Mesendoderm (in vitro differentiated cells): ENCODE measurements at regions not wholly inside any gene's neighbourhood (a gene's known extent, or its start where the extent isn't known, plus 50 kb on each side); places are given as distances from the start of the nearest gene placed in this dataset.

Source experiments
- DNase-seq: peaks from one replicate; pipeline ENCODE4 v3.0.0; 2013
- H2AK5ac ChIP-seq: 2 replicates; pipeline ENCODE4 v1.6.1; 2013; ENCODE audit warnings: low read length, inconsistent platforms
- H2BK120ac ChIP-seq: 2 replicates; pipeline ENCODE4 v1.6.1; 2013; ENCODE audit warnings: low read depth, mild to moderate bottlenecking, low read length, moderate library complexity, mixed read lengths
- H2BK15ac ChIP-seq: replicated peaks from 2 replicates; pipeline ENCODE4 v1.6.1; 2013; ENCODE audit warnings: low read depth, mild to moderate bottlenecking, moderate library complexity
- H2BK5ac ChIP-seq: 2 replicates; pipeline ENCODE4 v1.6.1; 2013; ENCODE audit warnings: low read length, inconsistent platforms
- H3K18ac ChIP-seq: 2 replicates; pipeline ENCODE4 v1.6.1; 2013; ENCODE audit warnings: mild to moderate bottlenecking, low read length, mixed read lengths
- H3K23ac ChIP-seq: one replicate; pipeline ENCODE4 v1.6.1; 2013; ENCODE audit warnings: low read length
- H3K27ac ChIP-seq: 2 replicates; pipeline ENCODE4 v1.5.1; 2013; ENCODE audit warnings: low read depth, mild to moderate bottlenecking, inconsistent platforms, low read length, moderate library complexity
- H3K27me3 ChIP-seq: 2 replicates; pipeline ENCODE4 v1.6.1; 2013; ENCODE audit warnings: low read length, control low read depth, mild to moderate bottlenecking, inconsistent platforms; ENCODE audit not compliant: insufficient read depth, poor library complexity
- H3K36me3 ChIP-seq: 2 replicates; pipeline ENCODE4 v1.6.1; 2013; ENCODE audit warnings: low read length, inconsistent platforms; ENCODE audit not compliant: control insufficient read depth, insufficient read depth
- H3K4ac ChIP-seq: one replicate; pipeline ENCODE4 v1.6.1; 2013; ENCODE audit warnings: low read depth, mild to moderate bottlenecking, low read length, moderate library complexity
- H3K4me1 ChIP-seq: 2 replicates; pipeline ENCODE4 v1.6.1; 2013; ENCODE audit warnings: low read depth, low read length, inconsistent platforms; ENCODE audit not compliant: control insufficient read depth
- H3K4me2 ChIP-seq: 2 replicates; pipeline ENCODE4 v1.6.1; 2013; ENCODE audit warnings: low read length
- H3K4me3 ChIP-seq: 2 replicates; pipeline ENCODE4 v1.5.1; 2013; ENCODE audit warnings: mild to moderate bottlenecking, low read length
- H3K56ac ChIP-seq: one replicate; pipeline ENCODE4 v1.6.1; 2013; ENCODE audit warnings: low read length
- H3K79me1 ChIP-seq: 2 replicates; pipeline ENCODE4 v1.6.1; 2013; ENCODE audit warnings: low read length, inconsistent platforms
- H3K79me2 ChIP-seq: 2 replicates; pipeline ENCODE4 v1.6.1; 2013; ENCODE audit warnings: mild to moderate bottlenecking, low read length; ENCODE audit not compliant: control insufficient read depth, insufficient read depth
- H3K9ac ChIP-seq: 2 replicates; pipeline ENCODE4 v1.6.1; 2013; ENCODE audit warnings: low read length, inconsistent platforms
- H4K5ac ChIP-seq: one replicate; pipeline ENCODE4 v1.6.1; 2013; ENCODE audit warnings: low read length
- H4K8ac ChIP-seq: one replicate; pipeline ENCODE4 v1.6.1; 2013; ENCODE audit warnings: low read depth, mild to moderate bottlenecking, control low read depth, low read length, moderate library complexity
- WGBS: extraction: QIAGEN DNeasy Blood & Tissue Kit; methylation state at CpG from one replicate; pipeline ENCODE4 v1.1.7; 2013; ENCODE audit warnings: low lambda C conversion rate, missing lambda C conversion rate; ENCODE audit not compliant: insufficient coverage; ENCODE audit errors: extremely low coverage; 5-methylcytosine and 5-hydroxymethylcytosine counted together

DNA sequence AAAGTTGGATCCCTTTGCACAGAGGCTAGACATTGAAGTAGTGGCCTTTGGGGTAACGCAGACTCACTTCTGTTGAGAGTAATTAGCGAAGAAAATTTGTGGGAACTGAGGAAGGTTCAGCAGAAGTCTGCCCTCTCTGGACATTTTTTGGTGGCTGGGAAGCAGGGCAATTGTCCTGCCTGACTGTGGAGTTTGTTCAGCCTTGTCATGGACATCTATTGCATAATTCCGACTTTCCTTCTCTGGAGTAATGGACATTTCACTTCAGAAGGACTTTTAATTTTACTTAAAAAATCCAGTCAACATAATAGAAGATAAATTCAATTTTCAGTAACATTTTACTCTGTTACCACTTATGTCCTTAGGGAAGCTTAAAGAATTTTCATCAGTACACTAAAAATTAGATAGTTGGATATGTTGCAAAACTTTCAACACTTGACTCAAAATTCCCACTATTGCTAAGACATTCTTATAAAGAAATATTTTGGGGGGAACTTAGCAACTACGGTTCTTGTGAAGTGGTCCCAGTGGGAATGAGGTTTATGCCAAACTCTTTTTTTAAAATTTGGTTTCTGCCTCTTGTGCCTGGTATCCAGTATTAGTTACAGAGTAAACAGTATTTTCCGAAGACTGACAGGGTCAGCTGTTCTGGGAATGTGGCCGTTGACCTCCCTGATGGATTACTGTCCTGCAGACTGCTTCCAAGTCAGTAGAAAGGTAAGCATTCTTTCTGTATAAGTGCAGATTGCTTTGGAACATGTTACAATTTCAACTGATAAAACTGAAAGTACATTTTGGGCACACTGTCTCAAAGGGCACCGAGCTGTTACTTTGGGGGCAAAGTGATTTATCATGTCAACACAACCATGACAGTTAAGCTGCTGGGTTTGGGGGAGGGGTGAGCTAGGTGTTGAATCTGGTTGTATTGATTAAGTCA is 100.6 kb upstream of the MLIP start:
- Histone ChIP-seq H3K4me1 (no peaks in the 10 kb centered on the region), H3K18ac (no peak overlapping the region), H2AK5ac (no peak overlapping the region), H2BK5ac (no peak overlapping the region), H2BK120ac (no peak overlapping the region), H3K36me3 (no peaks in the 10 kb centered on the region), H3K27me3 (no peaks in the 10 kb centered on the region), H3K56ac (no peak overlapping the region), H2BK15ac (no peak overlapping the region), H4K8ac (no peak overlapping the region), H3K23ac (no peak overlapping the region), H3K4me2 (no peak overlapping the region), H3K9ac (no peak overlapping the region), H3K79me2 (no peaks in the 10 kb centered on the region), H4K5ac (no peak overlapping the region), H3K4ac (no peak overlapping the region), H3K27ac (no peak overlapping the region), H3K79me1 (no peaks in the 10 kb centered on the region), H3K4me3 (no peak overlapping the region)
- DNase-seq = no peak
- WGBS = no CpG with 5 or more reads among the region's 7 CpGs

DNA sequence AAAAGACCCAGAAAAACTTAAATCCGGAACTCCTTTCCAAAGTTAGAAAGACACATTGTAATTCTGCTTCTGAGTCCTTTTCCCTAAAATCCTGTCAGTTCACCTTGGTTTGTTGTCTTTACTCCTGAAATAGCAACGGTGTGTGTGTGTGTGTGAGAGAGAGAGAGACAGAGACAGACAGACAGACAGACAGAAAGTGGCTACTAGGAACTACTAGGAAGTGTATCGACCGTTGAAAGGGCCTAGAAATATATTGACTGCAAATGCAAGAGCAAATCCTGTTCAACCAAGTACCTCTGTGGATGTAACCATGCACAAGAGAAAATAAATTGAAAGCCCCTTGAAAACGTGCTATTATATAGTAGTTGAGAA is 100.0 kb upstream of the MLIP start:
- H4K5ac ChIP-seq = no peak overlapping the region
- no peak overlapping the region for H2AK5ac ChIP-seq
- no peak overlapping the region for H3K56ac ChIP-seq
- H3K23ac ChIP-seq = no peak overlapping the region
- no peaks in the 10 kb centered on the region for H3K79me2 ChIP-seq
- H4K8ac ChIP-seq = no peak overlapping the region
- no peak overlapping the region for H3K18ac ChIP-seq
- no peak overlapping the region for H2BK15ac ChIP-seq
- H2BK120ac ChIP-seq = no peak overlapping the region
- no peak overlapping the region for H3K27ac ChIP-seq
- H2BK5ac ChIP-seq = no peak overlapping the region
- no CpG with 5 or more reads among the region's 5 CpGs for WGBS
- H3K4me1 ChIP-seq = no peaks in the 10 kb centered on the region
- H3K9ac ChIP-seq = no peak overlapping the region
- no peaks in the 10 kb centered on the region for H3K36me3 ChIP-seq
- no peak overlapping the region for H3K4me3 ChIP-seq
- no peak overlapping the region for H3K4me2 ChIP-seq
- DNase-seq = no peak
- no peak overlapping the region for H3K4ac ChIP-seq
- H3K79me1 ChIP-seq = no peaks in the 10 kb centered on the region
- H3K27me3 ChIP-seq = no peaks in the 10 kb centered on the region

DNA sequence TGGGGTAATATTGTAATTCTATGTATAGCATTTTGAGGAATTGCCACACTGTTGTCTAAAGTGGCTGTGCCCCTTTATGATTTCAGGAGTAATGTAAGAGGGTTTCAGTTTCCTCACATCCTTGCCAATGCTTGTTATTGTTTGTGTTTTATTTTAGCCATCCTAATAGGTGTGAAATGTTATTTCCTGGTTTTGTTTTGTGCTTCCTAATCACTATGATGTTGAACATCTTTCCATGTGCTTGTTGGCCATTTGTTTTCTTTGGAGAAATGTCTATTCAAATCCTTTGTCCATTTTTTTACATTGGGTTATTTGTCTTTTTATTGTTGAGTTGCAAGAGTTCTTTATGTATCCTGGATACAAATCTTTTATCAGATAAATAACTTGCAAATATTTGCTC is 97.3 kb upstream of the MLIP start:
- H3K27me3 ChIP-seq = no peaks in the 10 kb centered on the region
- H3K79me1 ChIP-seq = no peaks in the 10 kb centered on the region
- no peak overlapping the region for H3K27ac ChIP-seq
- H3K4me1 ChIP-seq = no peaks in the 10 kb centered on the region
- no peak for DNase-seq
- no peak overlapping the region for H2BK120ac ChIP-seq
- no peak overlapping the region for H3K56ac ChIP-seq
- no peak overlapping the region for H2BK15ac ChIP-seq
- no peak overlapping the region for H3K4ac ChIP-seq
- no peak overlapping the region for H4K5ac ChIP-seq
- H3K23ac ChIP-seq = no peak overlapping the region
- H3K18ac ChIP-seq = no peak overlapping the region
- no peak overlapping the region for H3K4me3 ChIP-seq
- no peak overlapping the region for H2BK5ac ChIP-seq
- no peaks in the 10 kb centered on the region for H3K36me3 ChIP-seq
- H3K9ac ChIP-seq = no peak overlapping the region
- H3K79me2 ChIP-seq = no peaks in the 10 kb centered on the region
- no peak overlapping the region for H4K8ac ChIP-seq
- no peak overlapping the region for H2AK5ac ChIP-seq
- no peak overlapping the region for H3K4me2 ChIP-seq

DNA sequence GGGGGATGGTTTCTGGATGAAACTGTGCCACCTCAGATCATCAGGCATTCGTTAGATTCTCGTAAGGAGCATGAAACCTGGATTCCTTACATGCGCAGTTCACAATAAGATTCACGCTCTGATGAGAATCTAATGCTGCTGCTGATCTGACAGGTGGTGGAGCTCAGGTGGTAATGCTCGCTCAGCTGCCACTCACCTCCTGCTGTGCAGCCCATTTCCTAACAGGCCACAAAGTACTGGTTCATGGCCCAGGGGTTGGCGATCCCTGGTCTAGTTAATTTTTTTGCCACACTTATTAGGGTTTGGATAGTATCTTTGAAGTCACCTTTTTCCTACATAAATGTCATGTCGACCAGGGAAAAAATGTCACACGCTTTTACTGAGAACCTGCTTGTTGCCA is 96.8 kb upstream of the MLIP start:
- Histone ChIP-seq H2AK5ac (no peak overlapping the region), H4K8ac (no peak overlapping the region), H3K4me1 (no peaks in the 10 kb centered on the region), H3K4me2 (no peak overlapping the region), H3K56ac (no peak overlapping the region), H3K23ac (no peak overlapping the region), H3K4me3 (no peak overlapping the region), H2BK5ac (no peak overlapping the region), H3K79me2 (no peaks in the 10 kb centered on the region), H2BK120ac (no peak overlapping the region), H3K18ac (no peak overlapping the region), H3K27ac (no peak overlapping the region), H3K27me3 (no peaks in the 10 kb centered on the region), H4K5ac (no peak overlapping the region), H3K36me3 (no peaks in the 10 kb centered on the region), H3K4ac (no peak overlapping the region), H2BK15ac (no peak overlapping the region), H3K79me1 (no peaks in the 10 kb centered on the region), H3K9ac (no peak overlapping the region)
- no peak for DNase-seq
- no CpG with 5 or more reads among the region's 8 CpGs for WGBS

DNA sequence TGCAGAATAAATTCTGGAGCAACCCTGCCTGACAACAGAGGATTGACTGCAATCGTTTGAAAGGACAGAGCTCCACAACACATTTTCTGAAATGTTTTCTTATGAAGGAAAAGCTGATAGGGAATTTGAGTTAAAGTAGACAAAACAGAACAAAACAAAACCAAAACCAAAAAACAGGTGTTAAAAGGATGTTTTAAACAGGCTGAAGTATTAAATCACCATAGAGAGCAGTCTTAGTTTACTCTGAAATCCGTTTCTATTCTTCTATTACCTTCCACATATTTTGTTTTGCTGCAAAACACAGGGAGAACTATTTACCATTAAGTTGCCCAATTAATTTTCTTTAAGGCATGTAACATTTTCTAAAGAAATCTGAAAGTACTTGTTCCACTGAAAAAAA is 93.4 kb upstream of the MLIP start:
- WGBS = no CpG with 5 or more reads among the region's 2 CpGs
- H3K27me3 ChIP-seq = no peaks in the 10 kb centered on the region

DNA sequence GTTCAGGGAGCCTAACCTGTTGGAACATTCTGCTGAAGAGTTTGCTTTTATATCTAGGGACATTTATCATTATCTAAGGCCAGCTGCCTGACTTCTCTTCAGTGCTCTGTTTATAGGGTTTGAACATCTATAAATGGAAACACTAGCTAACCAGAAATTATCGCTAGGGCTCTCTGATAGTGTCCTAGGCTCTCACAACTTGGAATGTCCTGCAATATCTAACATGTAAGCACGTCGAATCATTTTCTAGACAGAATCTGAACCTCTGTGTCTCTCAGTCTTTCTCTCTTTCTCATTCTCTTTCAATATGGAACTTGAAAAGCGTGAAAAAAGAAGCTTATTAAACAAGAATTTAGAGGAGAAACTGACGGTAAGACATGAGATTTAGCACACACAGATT is 92.5 kb upstream of the MLIP start:
- no peak overlapping the region for H3K4me2 ChIP-seq

More for the DNA sequence above, 93.4 kb upstream of the MLIP start:
- Histone ChIP-seq H4K8ac (no peak overlapping the region), H3K36me3 (no peaks in the 10 kb centered on the region), H3K27ac (no peak overlapping the region), H3K4me2 (no peak overlapping the region), H3K23ac (no peak overlapping the region), H2BK5ac (no peak overlapping the region), H3K4ac (no peak overlapping the region), H3K4me3 (no peak overlapping the region), H3K9ac (no peak overlapping the region), H3K79me2 (no peaks in the 10 kb centered on the region), H3K79me1 (no peaks in the 10 kb centered on the region), H4K5ac (no peak overlapping the region), H3K4me1 (no peaks in the 10 kb centered on the region), H3K18ac (no peak overlapping the region), H2BK15ac (no peak overlapping the region), H3K56ac (no peak overlapping the region), H2BK120ac (no peak overlapping the region), H2AK5ac (no peak overlapping the region)
- no peak for DNase-seq

More for the DNA sequence above, 92.5 kb upstream of the MLIP start:
- H2AK5ac ChIP-seq = no peak overlapping the region
- H4K5ac ChIP-seq = no peak overlapping the region
- H3K4me1 ChIP-seq = no peaks in the 10 kb centered on the region
- H3K9ac ChIP-seq = no peak overlapping the region
- H3K4ac ChIP-seq = no peak overlapping the region
- H3K18ac ChIP-seq = no peak overlapping the region
- H3K79me2 ChIP-seq = no peaks in the 10 kb centered on the region
- no peak overlapping the region for H3K27ac ChIP-seq
- H3K27me3 ChIP-seq = no peaks in the 10 kb centered on the region
- WGBS = no CpG with 5 or more reads among the region's 5 CpGs
- H2BK120ac ChIP-seq = no peak overlapping the region
- no peak overlapping the region for H3K56ac ChIP-seq
- no peak overlapping the region for H4K8ac ChIP-seq
- no peaks in the 10 kb centered on the region for H3K79me1 ChIP-seq
- no peak overlapping the region for H2BK15ac ChIP-seq
- H3K36me3 ChIP-seq = no peaks in the 10 kb centered on the region
- no peak overlapping the region for H3K4me3 ChIP-seq
- no peak for DNase-seq
- no peak overlapping the region for H3K23ac ChIP-seq
- H2BK5ac ChIP-seq = no peak overlapping the region
